NCI-H510A treated with DMSO at 0.1 percent for 48 hours (cell line): ENCODE measurements at regions not wholly inside any gene's neighbourhood (a gene's known extent, or its start where the extent isn't known, plus 50 kb on each side); places are given as distances from the start of the nearest gene placed in this dataset.

ENCODE experiments used
- DNase-seq: peaks from one replicate; lab custom pipeline; 2025; lab: John Stamatoyannopoulos, UW

DNA sequence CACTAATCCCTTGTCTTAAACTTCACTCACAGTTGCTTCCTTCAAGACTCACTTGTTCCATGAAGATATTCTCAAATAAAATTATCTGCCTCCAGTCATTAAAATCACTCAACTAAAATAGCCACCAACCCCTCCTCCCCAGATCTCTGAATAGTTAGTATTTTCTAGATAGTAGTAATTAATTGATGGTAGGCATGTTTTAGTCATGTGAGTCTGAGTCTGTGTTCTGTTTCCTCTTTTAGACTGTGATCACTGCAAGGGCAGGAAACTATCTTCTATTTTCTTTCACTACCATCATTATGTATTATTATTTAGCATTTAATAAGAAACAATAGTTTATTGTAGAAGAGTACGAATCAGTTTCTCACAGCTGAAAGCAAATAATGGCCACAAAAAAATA lies 1080.5 kb downstream of the IGSF11 start:
- DNase-seq = no peak

DNA sequence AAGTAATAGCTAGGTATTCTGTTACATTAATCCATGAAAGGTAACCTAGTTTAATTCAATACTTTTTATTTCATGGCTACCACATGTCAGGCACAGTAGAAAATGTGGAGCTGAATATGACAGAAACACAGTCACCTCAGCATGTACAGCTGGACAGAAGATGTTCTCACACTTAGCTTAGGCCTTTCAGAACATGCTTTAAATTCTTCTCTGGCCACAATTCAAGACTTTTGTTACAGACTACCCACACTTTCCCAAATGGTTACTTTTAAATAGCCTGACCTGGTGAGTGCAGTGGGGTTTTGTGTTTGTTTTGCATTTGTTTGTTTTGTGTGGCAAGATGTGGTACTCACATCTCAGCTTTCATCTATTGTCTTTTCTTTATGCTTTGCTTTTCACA lies 1079.5 kb downstream of the IGSF11 start:
- peak; percentile 5 for DNase-seq

DNA sequence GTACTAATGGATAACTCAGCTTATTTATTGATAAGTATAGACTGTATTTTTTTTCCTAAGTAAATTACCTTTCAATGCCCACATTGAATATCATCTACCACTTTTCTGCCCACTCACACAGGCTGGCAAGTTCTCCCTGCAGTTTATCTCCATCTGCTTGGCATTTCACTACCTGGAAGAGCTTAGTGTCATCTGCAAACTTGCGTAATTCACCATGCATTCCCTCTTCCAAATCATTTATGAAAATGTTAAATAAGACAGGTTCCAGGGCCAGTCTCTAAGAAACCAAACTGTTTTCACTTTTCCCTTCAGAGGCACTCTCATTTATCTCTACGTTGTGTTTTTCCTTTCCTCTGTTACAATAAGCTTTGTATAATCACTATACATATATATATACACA lies 1076.6 kb downstream of the IGSF11 start:
- DNase-seq = no peak

DNA sequence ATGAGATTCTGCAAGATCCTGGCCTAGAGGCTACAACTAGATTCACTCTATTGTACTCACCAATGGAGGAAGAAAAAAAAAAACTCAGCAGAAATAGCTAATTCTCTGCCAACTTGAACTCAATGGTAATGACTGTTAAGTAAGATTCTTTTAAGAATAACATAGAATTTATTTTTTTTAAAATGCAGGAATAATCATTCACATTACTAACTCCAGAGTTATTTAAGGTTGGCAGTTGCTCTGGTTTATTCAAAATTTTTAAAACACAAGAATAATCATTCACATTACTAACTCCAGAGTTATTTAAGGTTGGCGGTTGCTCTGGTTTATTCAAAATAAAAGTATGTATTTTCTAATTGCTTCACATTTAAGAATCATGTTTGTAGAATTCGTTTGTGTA lies 1071.9 kb downstream of the IGSF11 start:
- DNase-seq = no peak

DNA sequence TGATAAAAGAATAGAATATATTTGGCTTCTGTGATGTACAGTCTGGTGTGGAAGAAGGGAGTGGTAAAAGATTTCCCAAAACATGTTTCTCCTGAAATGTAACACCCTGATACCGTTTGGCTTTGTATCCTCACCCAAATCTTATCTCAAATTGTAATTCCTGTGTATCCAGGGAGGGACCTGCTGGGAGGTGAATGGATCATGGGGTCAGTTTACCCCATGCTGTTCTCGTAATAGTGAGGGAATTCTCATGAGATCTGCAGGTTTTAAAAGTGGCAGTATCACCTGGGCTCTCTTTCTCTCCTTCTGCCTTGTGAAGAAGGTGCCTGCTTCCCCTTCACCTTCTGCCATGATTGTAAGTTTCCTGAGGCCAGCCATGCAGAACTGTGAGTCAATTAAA lies 1070.8 kb downstream of the IGSF11 start:
- DNase-seq = no peak

DNA sequence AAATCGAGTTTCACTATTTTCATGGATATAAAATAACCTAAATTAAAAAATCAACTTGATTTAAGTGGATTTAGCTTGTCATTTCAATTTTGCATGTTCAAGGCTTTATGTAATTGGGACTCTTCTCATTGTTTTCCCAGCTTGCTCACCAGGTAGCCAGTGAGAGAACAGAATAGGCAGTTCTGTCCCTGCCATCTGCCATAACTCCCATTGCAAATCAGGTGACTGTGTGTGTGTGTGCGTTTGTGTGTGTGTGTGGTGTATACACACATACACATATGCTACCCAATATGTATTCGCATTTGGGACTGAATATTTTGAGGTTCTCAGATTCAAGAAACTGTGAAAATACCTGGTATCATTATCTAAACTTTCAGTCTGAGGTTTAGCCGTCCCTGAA lies 1069.8 kb downstream of the IGSF11 start:
- DNase-seq = no peak

DNA sequence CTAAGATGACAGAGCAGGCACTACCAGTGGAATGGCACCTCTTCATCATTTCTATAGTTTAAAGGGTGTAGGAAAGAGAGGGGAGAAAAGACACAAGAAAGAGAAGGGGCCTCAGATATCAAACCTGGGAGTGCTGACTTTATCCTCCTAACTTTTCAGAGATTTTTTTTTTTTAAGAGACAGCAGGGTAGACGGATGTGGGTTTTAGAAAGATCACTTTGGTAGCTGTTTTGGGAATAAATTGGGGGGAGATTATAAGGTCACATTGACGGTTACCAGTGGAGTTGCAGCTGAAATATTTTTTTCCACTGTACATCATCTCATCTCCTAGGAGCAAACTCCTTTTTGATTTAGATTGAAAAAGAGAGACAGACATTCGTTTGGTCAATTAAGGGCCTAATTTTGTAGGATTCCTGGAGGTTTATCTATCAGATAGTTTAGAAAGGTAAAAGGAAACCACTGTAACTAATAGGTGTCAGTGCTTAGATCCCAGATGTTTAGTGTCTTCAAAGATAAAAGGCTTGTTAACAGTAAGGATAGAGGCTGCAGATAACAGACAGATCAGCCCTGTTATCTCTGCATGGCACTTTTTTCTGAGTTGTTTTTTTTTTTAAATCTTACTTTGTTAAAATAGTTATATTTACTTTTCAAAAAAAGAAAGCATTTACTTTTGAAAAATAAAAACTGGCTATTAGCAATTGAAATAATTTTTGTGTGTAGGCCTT lies 1057.0 kb downstream of the IGSF11 start:
- DNase-seq = no peak

DNA sequence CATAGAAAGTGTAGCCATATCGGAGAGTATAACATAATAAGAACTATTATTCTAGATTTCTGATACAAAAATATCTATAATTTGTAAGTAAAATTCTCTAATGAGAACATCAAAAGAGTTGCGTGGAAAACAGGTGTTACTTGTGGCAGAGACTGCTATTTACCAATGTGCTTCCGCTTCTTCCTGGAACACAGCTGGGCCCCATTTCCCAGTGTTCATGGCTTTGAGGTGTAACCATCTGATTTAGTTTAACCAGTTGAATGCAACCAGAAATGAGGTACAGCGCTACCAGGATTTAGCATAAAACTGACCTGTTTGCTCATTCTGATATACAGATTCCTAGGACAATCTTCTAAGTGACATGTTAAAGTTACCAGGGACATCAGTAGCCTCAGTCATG lies 1055.2 kb downstream of the IGSF11 start:
- DNase-seq = no peak

DNA sequence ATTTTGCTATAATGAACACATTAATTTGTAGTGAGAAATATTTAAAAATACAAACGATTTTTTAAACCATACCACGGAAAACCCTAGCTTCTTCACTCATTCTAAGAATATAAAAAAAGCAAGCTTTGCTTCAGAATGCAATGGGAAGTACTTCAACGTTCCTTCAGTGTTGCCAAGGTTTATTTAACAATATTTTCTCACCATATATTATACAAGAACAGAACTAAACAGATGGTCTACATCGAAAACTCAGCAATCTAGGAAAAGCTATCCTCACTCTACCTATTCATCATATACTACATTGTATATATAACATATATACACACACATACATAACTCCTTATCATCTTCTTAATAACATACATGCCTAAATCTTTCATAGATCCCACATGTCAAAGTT lies 1047.4 kb downstream of the IGSF11 start:
- DNase-seq = no peak

DNA sequence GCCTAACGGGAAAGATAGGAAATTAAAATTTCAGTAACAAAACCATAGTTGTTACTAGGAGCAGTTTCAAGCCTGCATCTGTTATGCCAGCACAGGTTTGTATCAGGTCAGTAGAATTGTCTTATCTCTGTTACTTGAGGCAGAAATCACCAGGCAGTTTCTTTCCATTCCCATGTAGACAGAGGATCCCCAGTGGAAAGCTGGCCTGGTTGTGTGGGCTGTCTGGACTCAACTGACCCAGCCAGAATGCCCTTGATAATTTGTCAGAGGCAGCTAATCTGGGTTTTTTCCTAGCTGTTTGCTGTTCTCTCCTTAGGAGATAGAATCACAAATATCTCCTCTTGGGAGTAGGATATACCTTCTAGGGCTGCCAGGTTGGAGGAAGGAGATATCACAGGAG lies 1044.7 kb downstream of the IGSF11 start:
- DNase-seq = no peak

DNA sequence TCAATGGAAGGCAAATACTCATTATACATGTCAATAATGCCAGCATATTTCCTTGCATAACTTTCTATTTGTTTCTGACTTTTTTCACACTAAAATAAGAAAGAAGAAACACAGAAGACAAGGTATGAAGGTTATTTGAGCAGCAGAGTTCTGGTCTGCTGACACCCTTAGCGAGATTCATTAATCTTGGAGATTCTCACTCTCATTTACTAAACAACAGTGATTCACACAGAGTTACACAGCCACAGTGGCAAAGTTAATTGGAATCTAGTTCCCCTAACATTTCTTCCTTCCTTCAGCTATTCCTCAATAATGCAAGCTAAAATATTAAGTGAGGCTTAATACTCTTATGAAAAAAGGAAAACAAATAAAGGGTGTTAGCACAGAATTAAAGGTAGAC lies 1044.0 kb downstream of the IGSF11 start:
- DNase-seq = no peak

DNA sequence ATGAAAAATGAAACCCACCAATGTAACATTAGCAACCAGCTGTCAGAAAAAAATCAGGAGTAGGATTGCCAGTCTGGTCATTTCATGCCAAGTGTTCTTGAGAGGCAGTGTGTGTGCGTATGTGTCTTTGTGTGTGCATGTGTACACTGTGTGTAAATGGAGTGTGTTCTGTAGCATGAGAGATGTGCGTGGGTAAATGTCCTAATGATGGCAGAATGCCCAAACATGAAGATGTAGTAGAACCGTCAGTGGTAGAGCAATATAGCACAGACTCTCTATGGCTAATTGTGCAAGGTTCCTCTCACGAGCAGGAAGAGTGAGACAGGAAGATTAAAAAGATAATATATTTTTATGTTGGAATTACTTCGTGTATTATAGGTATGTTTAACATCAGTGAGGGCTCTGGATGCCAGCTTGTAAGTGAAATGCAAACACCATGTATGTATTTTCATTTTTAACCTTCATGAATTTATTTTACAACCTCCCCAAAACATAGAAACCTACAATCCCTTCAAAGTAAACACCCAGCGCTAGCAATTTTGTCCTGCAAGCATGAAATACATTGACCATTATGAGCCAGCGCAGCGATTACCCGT lies 1038.7 kb downstream of the IGSF11 start:
- no peak for DNase-seq

DNA sequence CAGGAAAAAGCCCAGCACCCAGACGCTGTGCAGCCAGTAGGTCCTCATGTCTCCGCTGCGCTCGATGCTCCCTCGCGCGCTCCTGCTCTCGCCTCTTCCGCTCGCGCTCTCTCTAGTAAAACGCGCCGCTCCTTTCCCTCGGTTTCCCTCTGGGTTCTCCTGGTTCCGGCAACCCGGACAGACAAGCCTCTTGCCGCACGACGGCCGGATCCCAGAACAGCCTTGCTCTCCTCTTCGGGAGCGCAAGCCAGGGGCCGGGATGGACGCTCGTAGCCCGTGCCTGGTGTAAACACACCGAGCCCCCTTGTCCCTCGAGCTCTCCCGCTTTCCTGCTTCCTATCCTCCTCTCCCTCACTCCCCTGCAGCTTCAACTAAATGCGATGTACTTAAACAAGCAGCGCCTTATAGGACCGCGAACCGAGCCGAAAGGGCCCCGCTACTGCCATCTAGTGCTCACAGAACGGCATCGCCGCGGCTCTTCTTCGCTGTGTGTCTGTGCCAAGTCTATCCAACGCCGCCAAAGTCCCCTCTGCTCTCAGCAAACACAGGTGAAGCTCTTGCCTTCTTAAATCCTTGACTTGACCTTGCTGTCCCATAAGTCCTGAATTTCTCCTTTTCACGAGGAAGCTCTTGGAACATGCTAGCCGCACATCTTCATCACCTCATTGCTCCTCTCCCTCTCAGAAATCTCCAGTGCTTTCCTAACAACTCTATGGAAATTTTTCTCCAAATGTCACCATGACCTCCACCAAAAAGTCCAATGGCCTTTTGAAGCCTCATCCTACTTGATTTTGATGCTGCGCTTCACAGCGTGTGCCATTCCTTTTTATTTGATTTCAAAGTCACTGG lies 1037.2 kb downstream of the IGSF11 start:
- peak; percentile 84 for DNase-seq

DNA sequence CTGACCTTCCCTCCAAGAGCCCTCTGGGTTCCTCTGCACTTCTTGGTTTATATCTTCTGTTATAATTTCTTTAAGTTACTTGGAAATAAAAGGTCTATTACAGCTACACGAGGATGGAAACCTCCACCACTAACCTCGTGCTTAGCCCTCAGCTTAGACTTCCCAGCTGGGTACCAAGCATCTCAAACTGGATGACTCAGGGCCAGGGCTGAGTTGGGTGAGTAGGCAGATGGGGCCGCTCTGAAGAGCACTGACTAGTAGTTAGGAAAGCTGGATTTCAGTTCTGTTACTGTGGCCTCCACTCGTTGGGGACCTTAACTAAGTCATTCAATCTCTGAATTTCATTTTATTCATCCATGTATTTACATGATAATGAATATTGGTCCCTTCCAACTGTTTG lies 1036.6 kb downstream of the IGSF11 start:
- no peak for DNase-seq

DNA sequence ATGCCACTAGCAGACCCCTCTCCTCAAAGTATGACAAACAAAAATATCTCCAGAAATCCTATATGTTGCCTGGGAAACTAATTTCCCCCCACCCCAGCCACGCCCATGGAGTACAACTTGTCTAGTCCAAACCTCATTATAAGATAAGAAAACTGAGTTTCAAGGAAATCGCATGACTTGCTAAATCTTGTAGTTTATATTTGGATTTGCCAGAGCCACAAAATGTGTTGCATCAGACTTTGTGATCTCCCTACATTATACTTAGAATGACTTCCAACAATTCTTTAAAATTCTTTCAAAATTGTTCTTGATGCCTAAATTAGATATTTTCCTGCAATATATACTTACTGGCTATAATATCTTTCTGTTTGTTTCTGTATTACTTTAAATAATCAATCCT lies 1034.4 kb downstream of the IGSF11 start:
- no peak for DNase-seq

DNA sequence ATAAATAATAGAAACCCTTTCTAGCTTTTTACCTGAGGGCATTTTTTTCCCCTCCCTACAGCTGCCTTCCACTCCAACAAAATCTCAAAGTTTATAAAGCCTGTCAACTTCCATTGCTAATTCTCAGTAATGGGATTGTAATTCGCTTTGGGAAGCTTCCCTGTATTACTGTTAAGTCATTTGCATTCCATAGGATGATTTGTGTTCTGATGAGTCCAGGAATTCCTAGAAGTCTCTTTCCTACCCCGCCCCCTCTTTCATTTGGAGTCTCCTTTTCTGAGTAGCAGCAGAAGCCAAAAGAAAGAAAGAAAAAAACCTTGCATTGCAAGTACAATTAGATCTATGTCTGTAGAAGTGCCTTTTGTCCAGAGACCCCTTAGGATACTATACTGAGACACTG lies 1033.3 kb downstream of the IGSF11 start:
- DNase-seq = no peak

DNA sequence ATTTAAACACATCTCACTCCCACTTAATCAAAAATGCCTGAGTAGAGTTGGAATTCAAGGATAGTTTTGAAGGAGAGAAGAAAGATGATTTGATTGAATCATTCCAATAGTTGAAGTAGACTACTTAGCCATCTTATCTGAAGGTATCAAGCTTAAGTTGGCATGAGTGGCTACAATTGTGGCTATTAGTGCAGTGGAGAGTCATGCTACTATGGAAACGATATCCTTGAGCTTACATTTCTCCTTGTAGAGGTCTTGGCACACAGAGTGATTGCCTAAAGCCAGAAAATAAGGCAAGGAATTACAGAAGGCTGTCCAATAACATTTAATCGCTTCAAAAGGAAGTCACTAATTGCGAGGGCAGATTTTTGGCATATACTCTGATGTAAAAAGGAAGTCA lies 1022.7 kb downstream of the IGSF11 start:
- no peak for DNase-seq

DNA sequence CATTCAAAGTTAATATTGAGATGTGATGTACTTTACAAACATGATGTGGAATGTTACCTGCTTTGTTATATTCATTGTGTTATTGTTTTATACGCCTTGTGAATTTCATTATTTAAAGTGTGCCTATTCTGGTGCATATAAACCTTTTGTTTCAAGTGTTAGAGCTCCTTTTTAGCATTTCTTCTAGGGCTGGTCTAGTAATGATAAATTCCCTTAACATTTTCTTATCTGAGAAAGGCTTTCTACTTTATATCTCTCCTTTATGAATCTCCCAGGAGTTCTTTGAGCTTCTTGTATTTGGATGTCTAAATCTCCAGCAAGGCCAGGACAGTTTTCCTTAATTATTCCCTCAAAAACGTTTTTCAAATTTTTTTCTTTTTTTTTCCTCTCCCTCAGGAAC lies 1005.6 kb downstream of the IGSF11 start:
- no peak for DNase-seq

DNA sequence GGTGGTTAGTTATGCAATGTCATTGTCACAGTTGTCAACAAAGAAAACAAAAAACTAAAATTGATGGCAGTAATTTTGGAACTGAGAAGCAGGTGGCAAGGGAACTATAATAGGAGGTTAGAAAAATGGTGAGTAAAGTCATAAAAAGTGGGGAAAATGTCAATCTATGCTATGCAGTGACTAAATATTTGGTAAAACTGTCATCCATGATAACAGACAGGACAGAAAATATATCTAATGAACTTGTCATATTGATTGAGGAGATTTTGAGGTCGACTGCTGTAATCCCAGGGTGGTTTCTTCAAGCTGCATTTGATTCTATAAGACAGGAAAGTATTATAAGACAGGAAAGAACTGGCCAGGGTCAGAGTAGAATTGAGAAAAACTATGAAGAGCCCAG lies 998.4 kb downstream of the IGSF11 start:
- no peak for DNase-seq

DNA sequence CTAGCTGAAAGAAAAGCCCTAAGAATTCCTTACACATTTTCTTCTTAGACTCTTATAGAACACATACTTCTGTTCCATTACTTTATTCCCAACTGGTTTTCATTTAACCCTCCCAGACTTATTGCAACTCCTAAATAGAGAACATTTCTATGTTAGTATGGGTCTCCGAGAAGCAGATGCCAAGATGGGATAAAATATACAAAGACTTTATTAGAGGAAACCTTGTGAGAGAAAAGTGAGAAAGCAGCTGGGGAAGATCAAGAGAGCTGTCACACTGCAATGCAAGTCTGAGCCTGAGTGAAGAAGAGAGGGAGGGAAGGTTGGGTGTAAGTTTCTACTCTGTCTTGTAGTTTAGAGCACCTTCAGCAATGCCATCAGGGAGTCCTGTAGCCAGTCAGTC lies 979.3 kb downstream of the IGSF11 start:
- DNase-seq = no peak

DNA sequence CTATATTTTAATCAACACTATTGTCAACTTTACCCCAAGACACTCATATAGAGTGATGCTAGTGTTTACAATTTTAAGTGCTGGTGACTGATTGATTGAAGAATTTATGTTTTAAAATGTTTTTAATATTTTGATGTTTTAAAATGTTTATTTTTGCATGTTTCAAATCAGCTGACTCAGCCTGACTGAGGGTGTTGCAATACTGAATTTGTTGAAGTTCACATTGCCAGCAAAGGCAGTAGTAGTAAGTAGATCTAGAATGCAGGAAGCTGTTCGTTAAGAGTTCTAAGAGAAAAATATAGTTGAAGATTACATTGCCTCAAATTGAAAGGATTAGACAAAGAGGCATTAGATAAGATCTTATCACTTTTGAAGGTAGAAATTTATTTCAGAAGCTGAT lies 977.6 kb downstream of the IGSF11 start:
- no peak for DNase-seq

DNA sequence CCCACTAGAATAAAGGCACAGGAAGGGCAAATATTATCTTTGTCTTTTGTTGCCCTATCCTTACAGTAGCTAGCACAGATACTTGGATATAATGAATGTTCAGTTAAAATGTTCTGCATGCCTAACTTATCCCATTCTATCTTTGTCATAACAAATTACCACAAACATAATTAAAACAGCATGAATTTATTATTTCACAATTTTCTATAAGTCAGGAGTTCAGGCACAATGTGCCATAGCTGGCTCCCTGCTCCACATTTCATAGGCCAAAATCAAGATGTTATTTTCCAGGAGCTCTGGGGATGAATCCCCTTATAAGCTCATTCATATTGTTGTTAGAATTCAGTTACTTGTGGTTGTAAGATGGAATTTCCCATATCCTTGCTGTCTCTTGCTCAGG lies 975.5 kb downstream of the IGSF11 start:
- DNase-seq = no peak

DNA sequence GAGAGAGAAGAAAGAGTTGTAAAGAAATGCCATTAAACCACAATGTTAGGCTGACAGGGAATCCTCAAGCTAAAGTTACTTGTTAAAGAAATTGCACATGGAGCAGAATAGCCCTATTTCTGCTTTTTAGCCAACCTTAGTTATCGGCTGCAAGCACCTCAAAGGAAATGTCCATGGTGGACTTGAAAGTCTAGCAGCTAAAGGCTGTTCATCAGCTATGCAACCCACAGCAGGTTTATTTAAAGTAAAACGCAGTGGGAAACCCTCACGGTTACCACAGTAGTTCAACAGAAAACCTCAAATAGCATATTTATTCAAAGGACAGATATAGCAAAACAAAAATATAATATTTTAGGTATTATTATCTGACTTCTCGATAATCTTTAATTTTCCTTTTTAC lies 967.2 kb downstream of the IGSF11 start:
- no peak for DNase-seq
